ENCODE measurements at regions not wholly inside any gene's neighbourhood (a gene's known extent, or its start where the extent isn't known, plus 50 kb on each side); places are given as distances from the start of the nearest gene placed in this dataset.

DNA sequence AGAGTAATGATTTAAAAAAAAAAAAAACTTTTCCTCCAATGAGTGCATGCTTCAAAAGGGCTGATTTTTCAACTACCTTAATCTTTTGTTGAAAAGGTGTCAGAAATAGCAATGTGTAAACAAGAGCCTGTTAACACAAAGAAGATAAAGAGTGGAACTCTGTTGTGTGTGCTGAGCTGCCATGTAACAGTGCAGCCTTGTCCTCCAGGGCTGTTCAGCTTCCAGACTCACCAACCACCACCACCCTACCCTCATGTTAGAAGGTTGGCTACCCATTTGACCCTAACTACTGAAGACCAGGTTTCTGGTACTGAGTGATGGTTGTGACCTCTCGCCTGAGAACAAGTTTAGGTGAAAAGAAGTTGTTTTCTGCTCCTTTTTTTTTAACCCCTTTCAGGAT is 222.8 kb upstream of the TEX13C start:
- TF ChIP-seq POLR2AphosphoS5 (IDR thresholded peaks at IDR 0.05) = no peak
- TF ChIP-seq CTCF (IDR thresholded peaks at IDR 0.05) = no peak
- TF ChIP-seq POLR2A (IDR thresholded peaks at IDR 0.05) = no peak

Data from prostate gland (tissue), 2 donors.